Gastrocnemius medialis (tissue), 4 donors: ENCODE measurements at regions not wholly inside any gene's neighbourhood (a gene's known extent, or its start where the extent isn't known, plus 50 kb on each side); places are given as distances from the start of the nearest gene placed in this dataset.

Experiments
- ATAC-seq, 2 donors: fragments of 150-250 bp; one replicate each; pipeline ENCODE4 v1.9.1; 2016
- DNase-seq, 2 donors: peaks; one replicate each; pipeline ENCODE4 v3.0.0-alpha.2; 2019
- H3K27ac ChIP-seq, 4 donors: fragments of 200-600 bp; sonication (generic); 1 replicate in 1 of 4; 2 replicates in 3 of 4; pipeline ENCODE4 v1.5.1; 2016 to 2018; ENCODE audit warnings: mild to moderate bottlenecking in 2 of 4, moderate library complexity in 1 of 4
- H3K27me3 ChIP-seq, 3 donors: fragments of 200-600 bp; sonication (generic) in 2 of 3; 1 replicate in 1 of 3; 2 replicates in 2 of 3; pipeline versions ENCODE4 v1.5.1 to v1.6.0; 2016 to 2019; ENCODE audit warnings: mild to moderate bottlenecking in 1 of 3, moderate library complexity in 1 of 3
- H3K36me3 ChIP-seq, 2 donors: fragments of 200-600 bp; sonication (generic) in 1 of 2; one replicate each; pipeline ENCODE4 v1.5.1; 2017 to 2018
- H3K4me1 ChIP-seq, 2 donors: fragments of 200-600 bp; sonication (generic) in 1 of 2; one replicate each; pipeline ENCODE4 v1.5.1; 2016 to 2017; ENCODE audit warnings: mild to moderate bottlenecking in 2 of 2
- H3K4me3 ChIP-seq, 4 donors: fragments of 200-600 bp; sonication (generic) in 3 of 4; 1 replicate in 1 of 4; 2 replicates in 3 of 4; pipeline ENCODE4 v1.5.1; 2016 to 2019; ENCODE audit warnings: mild to moderate bottlenecking in 2 of 4
- H3K9me3 ChIP-seq, 3 donors: fragments of 200-600 bp; sonication (generic) in 2 of 3; 1 replicate in 1 of 3; 2 replicates in 2 of 3; pipeline ENCODE4 v1.5.1; 2016 to 2019
- POLR2A ChIP-seq, 2 donors: fragments of 450-650 bp; IDR thresholded peaks; one replicate each; pipeline ENCODE4 v1.6.1; 2017; ENCODE audit warnings: antibody characterized with exemption in 2 of 2, mild to moderate bottlenecking in 2 of 2, moderate library complexity in 2 of 2
- in situ Hi-C, 4 donors: fragments of 200-750 bp; cut with MboI; loops; one replicate each; pipeline versions ENCODE4 v1.15.0 to v1.8.0; 2017; ENCODE audit warnings: low sequenced_read_pairs in 4 of 4
- intact Hi-C: fragments of 100-400 bp; cut with DNase I; formaldehyde crosslinking; loops from one replicate; pipeline ENCODE4 v1.15.1; 2023; ENCODE audit warnings: low total_unique reads
- TF ChIP-seq, protein P1 (sequence below), 5 experiments: fragments of 450-650 bp in 3 of 5; fragments of 200-600 bp in 2 of 5; sonication (generic) in 2 of 5; IDR thresholded peaks in 4 of 5; conservative IDR thresholded peaks in 1 of 5; 1 replicate in 4 of 5; 2 replicates in 1 of 5; pipeline ENCODE4 v1.5.1; 2016 to 2019; ENCODE audit warnings: antibody characterized with exemption in 5 of 5, mild to moderate bottlenecking in 3 of 5, moderate library complexity in 3 of 5

- no peak for DNase-seq
- ATAC-seq, result no peak
- in situ Hi-C loops (no loop called here), intact Hi-C loops (no loop called here)
- H3K27me3 ChIP-seq, result no peaks in the 10 kb centered on the region
- no peaks in the 10 kb centered on the region for H3K4me1 ChIP-seq
- no peak for TF ChIP-seq POLR2A (IDR thresholded peaks at IDR 0.05)
- TF ChIP-seq, protein P1, sequence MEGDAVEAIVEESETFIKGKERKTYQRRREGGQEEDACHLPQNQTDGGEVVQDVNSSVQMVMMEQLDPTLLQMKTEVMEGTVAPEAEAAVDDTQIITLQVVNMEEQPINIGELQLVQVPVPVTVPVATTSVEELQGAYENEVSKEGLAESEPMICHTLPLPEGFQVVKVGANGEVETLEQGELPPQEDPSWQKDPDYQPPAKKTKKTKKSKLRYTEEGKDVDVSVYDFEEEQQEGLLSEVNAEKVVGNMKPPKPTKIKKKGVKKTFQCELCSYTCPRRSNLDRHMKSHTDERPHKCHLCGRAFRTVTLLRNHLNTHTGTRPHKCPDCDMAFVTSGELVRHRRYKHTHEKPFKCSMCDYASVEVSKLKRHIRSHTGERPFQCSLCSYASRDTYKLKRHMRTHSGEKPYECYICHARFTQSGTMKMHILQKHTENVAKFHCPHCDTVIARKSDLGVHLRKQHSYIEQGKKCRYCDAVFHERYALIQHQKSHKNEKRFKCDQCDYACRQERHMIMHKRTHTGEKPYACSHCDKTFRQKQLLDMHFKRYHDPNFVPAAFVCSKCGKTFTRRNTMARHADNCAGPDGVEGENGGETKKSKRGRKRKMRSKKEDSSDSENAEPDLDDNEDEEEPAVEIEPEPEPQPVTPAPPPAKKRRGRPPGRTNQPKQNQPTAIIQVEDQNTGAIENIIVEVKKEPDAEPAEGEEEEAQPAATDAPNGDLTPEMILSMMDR (IDR thresholded peaks at IDR 0.05 in 4 of 5, conservative IDR thresholded peaks at IDR 0.05 in 1 of 5), result peak in 2 of 5 experiments; percentile 13 to 25
- H3K9me3 ChIP-seq, result no peaks in the 10 kb centered on the region
- H3K36me3 ChIP-seq, result no peaks in the 10 kb centered on the region
- no peak overlapping the region for H3K4me3 ChIP-seq
- H3K27ac ChIP-seq, result no peak overlapping the region
Observed at GRCh38 chr2:34012715-34013302, 413.7 kb upstream of the FAM98A start.

- no peaks in the 10 kb centered on the region for H3K4me1 ChIP-seq
- in situ Hi-C loops (no loop called here), intact Hi-C loops (no loop called here)
- DNase-seq (no peak), ATAC-seq (no peak)
- no peaks in the 10 kb centered on the region for H3K9me3 ChIP-seq
- TF ChIP-seq POLR2A (IDR thresholded peaks at IDR 0.05), result no peak
- TF ChIP-seq, protein P1 (IDR thresholded peaks at IDR 0.05 in 4 of 5, conservative IDR thresholded peaks at IDR 0.05 in 1 of 5), result no peak
- no peak overlapping the region for H3K27ac ChIP-seq
- no peak overlapping the region for H3K4me3 ChIP-seq
- no peaks in the 10 kb centered on the region for H3K27me3 ChIP-seq
- no peaks in the 10 kb centered on the region for H3K36me3 ChIP-seq
Observed at GRCh38 chr2:34011684-34012083, 412.6 kb upstream of the FAM98A start.

- Histone ChIP-seq H3K9me3 (no peaks in the 10 kb centered on the region), H3K4me3 (no peak overlapping the region), H3K27me3 (no peaks in the 10 kb centered on the region), H3K27ac (no peak overlapping the region), H3K36me3 (no peaks in the 10 kb centered on the region), H3K4me1 (no peaks in the 10 kb centered on the region)
- intact Hi-C loops (no loop called here), in situ Hi-C loops (no loop called here)
- TF ChIP-seq, protein P1 (IDR thresholded peaks at IDR 0.05 in 4 of 5, conservative IDR thresholded peaks at IDR 0.05 in 1 of 5), result no peak
- no peak for TF ChIP-seq POLR2A (IDR thresholded peaks at IDR 0.05)
- no peak for DNase-seq
- no peak for ATAC-seq
Observed at GRCh38 chr2:34005901-34006300, 406.8 kb upstream of the FAM98A start.

DNA sequence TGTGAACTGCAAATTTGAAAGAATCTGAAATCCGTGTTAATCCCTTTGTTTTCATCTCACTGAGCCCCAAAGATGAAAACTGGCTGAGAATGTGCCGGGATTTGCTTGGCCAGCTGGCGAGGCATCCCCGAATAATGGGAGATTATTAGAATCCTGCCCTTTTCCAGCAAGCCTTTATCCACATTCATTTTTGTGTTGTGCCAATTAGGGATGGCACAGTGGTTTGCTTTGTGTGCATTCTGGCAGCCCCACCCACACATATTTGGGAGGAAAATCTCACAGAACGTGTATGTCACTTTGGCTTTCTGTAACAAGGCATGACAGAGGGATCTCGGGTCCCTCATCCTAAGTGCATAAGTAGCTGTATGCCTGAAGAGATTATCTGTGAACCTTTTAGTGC lies 405.8 kb upstream of the FAM98A start:
- Histone ChIP-seq H3K27ac (no peak overlapping the region), H3K36me3 (no peaks in the 10 kb centered on the region), H3K4me3 (no peak overlapping the region), H3K9me3 (no peaks in the 10 kb centered on the region), H3K4me1 (no peaks in the 10 kb centered on the region), H3K27me3 (no peaks in the 10 kb centered on the region)
- in situ Hi-C loops, result no loop called here
- no peak for TF ChIP-seq POLR2A (IDR thresholded peaks at IDR 0.05)
- intact Hi-C loops, result no loop called here
- ATAC-seq, result no peak
- DNase-seq, result no peak

DNA sequence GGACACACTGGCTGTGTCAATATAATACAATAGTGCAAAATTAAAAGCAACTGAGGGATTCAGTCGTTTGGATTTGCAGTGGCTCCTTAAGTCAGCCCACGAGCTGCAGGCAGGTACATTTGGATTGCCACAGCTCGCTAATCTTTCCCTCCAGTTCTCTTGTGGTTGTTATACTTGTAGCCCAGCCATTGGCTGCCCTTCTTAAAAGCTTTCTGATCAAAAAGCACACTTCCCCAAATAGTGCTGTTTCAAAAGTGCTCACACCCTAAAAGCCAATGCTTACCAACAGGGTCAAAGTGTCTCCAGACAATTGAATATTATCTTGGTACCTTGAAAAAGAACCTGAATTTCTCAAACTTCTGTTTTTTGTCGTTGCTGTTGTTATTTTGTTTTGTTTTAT lies 404.7 kb upstream of the FAM98A start:
- Histone ChIP-seq H3K4me3 (no peak overlapping the region), H3K27me3 (no peaks in the 10 kb centered on the region), H3K4me1 (no peaks in the 10 kb centered on the region), H3K36me3 (no peaks in the 10 kb centered on the region), H3K9me3 (no peaks in the 10 kb centered on the region), H3K27ac (no peak overlapping the region)
- DNase-seq (no peak), ATAC-seq (no peak)
- in situ Hi-C loops (no loop called here), intact Hi-C loops (no loop called here)
- TF ChIP-seq, protein P1 (IDR thresholded peaks at IDR 0.05 in 4 of 5, conservative IDR thresholded peaks at IDR 0.05 in 1 of 5), result no peak
- no peak for TF ChIP-seq POLR2A (IDR thresholded peaks at IDR 0.05)
